ENCODE measurements at regions not wholly inside any gene's neighbourhood (a gene's known extent, or its start where the extent isn't known, plus 50 kb on each side); places are given as distances from the start of the nearest gene placed in this dataset.

GRCh38 chr6:95740157-95740556, 162.8 kb downstream of the MANEA start:
- TF ChIP-seq CTCF (IDR thresholded peaks at IDR 0.05) (no peak), POLR2A (IDR thresholded peaks at IDR 0.05) (no peak)

Data from body of pancreas (tissue), 4 donors.